Tongue (tissue), 1 donor: ENCODE measurements at regions not wholly inside any gene's neighbourhood (a gene's known extent, or its start where the extent isn't known, plus 50 kb on each side); places are given as distances from the start of the nearest gene placed in this dataset.

Experiments
- DNase-seq: peaks from one replicate; pipeline ENCODE4 v3.0.0-alpha.2; 2015

DNA sequence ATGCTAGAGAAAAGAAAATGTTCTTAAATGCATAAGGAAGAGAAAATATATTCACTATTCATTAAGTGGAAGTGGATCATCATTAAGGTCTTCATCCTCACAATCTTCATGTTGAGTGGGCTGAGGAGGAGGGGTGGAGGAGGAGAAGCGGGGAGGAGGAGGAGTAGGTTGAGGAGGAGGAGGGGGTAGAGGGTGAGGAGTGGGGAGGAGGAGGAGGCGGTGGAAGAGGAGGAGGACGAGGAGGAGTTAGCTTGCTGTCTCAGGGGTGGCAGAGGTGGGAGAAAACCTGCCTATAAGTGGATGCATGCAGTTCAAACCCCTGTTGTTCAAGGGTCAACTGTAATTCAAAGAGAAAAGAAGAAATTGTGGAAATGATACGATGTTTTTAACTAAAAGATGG is 71.6 kb downstream of the MYEOV start:
- DNase-seq = no peak

DNA sequence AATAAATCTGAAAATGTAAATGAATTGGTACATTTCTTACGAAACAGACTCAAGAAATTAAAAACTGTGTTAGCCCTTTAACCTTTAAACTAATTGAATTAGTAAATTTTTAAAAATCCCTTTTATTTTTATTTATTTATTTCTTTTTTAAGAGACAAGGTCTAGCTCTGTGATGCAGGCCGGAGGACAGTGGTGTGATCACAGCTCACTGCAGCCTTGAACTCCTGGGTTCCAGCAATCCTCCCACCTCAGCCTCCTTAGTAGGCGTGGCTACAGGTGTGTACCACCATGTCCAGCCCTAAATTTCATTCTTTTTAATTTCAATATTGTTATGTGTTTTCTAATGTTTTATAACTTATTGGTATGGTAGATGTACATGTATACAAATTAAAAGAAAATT is 72.6 kb downstream of the MYEOV start:
- DNase-seq = no peak

DNA sequence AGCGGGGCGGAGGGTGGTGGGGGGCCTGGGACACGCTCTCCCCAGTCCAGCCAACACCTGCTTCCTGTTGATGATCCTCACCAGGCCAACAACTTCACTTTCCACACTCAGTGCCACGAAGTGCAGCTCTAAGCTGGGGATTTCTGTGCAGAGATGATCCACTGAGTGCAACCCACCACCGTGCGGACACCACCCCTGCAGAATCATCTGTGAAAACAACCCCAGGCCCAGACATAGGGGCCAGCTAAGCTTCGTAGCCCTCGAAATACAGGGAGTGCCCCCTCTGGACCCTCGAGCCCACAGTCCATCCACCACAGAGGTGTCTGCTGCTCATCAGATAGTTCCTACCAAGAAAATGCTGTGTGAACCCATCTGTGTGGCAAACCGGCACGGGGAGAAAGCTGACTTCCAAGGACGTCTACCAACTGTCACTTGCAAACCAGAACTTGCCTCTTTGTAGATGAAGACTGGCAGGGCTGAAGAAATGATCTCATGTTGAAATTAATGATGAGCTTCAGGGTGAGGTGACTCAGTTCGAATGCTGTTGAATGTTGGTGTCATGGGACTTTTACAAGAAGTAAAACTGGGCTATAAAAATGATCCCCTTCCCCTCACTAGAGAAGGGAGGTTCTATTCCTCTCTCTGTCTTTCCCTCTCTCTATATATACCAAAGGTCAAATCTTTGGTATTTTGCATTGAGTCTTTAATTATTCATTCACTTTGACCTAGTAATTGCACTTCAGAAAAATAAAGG is 73.4 kb downstream of the MYEOV start:
- no peak for DNase-seq

DNA sequence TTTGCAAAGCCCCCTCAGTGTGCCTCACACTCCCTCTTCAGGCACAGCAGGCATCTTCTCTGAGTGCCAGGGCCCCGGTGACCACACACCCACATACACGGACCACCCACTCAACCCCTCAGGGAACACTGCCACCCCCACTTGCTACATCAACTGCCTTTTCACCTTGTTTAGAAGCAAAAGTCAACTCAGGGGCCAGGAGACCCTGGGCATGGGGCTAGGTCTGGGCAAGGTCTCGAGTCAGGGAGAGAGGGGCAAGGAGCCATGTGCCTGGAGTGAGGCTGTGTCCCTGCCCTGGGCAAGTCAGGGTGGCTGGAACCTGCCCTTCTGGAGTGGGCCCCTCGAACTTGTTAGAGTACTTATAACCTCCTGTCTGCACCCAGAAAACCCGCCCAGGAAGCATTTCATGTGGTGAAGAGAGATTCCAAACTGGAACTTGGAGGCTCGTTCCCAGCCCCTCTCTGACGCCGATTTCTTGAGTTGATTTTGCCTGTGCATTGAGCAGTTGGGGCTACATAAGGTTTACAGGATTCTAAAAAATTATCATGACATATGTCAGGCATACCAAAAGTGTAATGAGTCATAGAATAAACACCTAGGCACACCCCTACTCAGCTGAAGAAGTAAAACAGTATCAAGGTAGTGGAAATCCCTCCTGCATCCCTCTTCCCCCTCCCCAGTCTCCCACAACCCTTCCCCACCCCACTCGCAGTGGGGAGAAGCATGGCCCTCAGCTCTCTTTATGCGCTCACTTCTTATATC is 74.3 kb downstream of the MYEOV start:
- no peak for DNase-seq

DNA sequence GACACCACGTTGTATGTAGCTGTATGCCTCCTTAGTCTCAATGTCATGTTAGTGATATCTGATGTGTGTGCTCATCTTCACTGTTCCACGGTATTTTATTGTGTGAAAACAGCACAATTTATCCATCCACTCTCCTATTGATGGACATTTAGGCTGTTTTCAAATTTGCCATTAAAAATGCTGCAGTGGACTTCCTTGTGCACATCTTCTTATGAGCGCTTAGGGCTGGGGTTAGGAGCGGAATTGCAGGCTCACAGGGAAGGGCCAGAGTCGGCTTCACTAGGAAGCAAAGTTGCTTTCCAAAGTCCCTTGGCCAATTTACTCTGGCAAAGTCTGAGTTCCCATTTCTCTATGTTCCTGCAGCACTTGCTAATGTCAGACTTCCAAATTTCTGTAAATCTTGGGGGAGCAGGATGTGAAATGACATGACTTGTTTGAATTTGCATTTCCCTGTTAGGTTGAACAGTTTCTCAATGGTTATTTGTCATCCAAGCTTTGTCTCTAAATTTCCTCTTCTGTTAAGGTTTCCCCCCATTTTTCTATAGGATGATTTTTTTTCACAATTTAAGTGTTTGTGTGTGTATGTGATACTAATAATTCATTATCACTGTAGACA is 75.4 kb downstream of the MYEOV start:
- no peak for DNase-seq

DNA sequence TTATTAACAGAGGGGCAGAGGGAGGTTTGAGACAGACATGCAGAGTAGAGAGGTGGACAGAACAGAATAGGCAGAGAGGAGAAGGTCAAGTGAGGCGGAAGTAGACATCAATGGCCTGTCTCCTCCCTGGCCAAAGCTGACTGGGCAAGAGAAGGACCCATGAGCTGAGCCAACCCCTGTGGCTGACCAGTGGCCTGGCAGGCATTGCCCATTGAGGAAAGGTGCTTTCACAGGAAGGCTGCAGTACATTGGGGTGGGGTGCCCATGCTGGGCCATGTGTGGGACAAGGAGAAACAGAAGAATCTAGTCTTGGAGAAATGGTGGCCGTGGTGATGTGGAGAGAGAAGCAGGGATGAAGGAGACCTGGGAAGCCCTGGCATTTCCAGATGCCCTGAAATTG is 76.0 kb downstream of the MYEOV start:
- no peak for DNase-seq

DNA sequence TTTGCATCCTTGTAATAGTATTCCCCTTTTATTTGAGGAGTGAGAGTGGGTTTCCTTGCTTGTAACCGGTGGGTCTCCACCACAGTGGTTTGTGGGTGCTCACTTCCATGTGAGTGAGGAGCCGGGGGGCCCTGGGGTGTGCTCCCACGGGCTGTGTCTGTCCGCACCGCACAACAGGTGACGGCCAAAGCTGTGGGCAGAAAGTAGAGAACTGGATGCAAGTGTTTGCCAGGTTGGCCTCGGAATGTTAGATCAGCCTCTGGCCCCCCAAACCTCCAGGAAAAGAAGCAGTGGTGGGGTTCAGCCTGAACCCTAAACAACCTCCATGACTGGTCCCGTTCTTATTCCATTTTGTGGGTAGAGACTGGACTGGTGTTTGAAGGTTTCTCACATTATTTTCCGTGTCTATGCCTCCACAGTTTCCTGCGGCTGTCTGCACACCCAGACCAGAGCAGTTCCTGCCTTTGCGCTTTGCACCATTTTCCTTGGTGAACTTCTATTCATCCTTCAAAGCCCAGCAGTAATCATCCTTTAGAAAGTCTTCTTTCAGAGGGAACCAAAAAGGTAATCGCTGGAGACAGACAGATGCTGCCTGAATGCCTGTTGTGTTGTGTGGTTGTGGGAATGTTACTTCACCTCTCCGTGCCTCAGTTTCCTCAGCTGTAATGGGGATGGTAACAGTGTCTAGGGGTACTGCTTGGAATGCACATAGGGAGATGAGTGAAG is 77.2 kb downstream of the MYEOV start:
- no peak for DNase-seq

DNA sequence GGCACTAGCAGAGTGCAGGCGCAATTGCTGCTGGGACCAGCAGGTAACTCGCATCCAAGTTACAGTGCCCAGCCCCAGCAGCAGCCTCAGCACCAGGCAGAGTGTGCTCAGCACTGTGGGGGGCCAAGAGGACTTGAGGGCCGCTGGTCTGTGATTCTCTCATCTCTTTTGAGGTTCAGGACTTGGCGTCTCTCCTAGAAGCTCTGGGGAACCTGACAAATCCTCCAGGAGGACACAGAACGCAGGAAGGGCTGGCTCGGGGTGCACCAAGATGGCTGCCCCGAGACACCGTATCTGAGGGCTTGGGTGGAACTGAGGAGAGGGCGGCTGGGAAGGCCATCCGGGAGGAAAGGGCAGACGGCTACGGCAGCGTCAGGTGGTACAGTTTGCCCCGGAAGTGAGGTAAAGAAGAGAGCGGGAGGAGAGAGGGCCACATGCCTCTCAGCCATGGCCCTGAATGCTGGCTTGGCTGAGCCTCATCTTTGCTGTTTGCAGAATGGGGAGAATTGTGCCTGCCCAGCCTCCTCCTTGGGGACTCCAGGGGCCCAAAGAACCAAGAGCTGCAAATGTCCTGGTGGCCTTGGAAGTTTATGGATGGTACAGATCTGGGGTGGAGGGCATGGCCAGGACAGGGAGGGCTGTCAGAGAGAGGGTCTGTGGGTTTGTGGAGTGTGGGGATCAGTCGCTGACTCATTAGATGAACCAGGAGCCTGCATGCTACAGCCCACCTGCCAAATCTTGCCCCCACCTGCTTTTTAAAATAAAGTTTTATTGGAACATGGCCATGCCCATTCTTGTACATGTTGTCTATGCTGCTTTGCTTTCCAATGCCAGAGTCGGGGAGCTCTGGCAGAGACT is 78.0 kb downstream of the MYEOV start:
- DNase-seq = no peak

DNA sequence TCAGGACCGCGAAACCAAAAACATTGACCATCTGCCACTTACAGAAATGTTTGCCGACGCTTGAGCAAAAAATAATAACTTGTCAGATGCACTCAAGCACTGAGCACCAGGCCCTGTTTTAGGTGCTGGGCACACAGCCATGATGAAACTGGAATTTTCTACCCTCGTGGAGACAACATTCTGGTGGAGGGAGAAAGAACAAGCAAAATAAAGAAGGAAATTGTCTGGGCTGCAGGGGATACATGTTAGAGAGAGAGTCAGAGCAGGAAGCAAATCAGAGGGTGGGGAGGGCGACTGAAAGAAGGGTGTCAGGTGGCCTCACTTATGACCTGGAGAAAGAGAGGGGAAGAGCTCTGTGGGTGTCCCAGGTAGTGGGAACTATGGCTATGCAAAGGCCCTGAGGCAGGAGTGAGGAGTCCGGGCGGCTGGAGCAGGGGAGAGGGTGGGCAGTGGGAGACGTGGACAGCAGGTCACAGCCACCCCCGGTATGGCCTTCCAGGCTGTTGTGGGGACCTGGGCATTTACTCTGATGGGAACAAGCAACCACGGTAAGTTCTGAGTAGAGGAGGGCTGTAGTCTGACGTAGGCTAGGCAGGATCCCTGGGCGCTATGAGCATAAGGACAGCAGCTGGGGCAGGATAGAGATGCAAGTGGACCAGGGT is 78.8 kb downstream of the MYEOV start:
- DNase-seq = peak; percentile 16

DNA sequence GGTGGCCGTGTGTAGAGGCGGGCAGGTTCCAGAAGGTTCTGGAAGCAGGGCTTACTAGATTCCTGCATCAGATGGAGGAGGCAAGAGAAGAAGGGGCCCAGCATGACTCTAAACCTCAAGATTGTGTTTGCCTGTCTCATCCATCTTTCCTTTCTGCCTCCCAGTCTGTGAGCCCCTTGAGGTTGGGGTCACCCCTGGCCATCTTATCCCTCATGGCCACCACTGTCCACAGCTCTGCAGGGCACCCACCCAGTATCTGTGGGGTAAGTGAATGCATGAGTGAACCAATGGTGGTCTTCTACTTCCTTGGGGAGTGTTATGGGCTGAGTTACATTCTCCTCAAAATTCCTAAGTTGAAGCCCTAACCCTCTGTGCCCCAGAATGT is 79.3 kb downstream of the MYEOV start:
- DNase-seq = no peak

DNA sequence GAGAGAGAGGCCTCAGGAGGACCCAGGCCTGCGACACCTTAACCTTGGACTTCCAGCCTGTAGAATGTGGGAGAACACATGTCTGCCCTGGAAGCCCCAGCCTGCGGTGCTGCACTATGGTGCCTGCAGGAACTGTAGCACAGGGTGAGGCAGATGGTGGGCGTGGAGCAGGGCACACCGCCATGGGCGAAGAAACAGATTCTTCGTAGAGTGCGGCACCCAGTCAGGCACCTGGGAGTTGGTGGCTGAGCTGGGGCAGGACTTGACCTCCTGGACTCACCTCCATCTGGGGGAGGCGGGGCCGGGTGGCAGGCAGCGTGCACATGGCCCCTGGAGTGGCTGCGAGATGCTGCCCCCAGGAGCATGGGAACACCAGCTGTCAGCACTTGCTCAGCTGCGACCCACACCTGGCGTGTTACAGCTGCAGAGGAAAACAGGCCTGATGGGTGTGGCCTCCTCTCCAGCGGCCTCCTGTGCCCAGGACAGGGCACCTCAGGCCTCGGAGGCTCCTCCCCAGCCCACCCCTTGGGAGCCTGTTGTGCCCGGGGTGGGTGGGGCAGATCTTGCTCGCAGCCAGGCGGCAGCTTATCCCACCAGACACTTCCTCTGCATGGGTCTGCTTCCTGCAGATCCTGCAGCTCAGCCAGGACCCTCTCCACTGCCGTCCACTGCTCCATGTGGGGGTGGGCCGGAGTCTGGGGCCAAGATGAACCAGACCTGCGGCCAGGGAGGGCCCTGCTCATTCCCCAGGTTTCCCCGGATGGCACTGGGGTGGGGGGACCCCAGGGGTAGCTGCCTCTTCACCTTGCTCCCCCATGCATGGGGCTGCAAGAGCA is 80.4 kb downstream of the MYEOV start:
- DNase-seq = peak; percentile 83

DNA sequence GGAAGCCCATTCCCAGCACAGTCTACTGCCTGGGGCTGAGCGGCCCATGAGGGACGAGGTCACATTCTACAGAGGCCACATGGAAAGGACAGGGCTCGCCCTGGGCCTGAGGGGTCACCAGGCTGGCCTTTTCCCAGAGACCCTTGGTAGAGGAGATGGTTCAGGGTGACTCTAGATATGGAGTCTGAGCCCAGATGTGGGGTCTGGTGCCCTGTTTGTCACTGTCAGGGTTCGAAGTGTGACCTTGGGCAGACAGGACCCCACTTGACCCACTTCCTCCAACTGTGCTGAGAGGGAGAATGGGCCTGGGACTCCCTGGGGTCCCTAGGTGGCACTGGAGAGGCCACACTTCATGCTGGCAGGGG is 81.0 kb downstream of the MYEOV start:
- no peak for DNase-seq

DNA sequence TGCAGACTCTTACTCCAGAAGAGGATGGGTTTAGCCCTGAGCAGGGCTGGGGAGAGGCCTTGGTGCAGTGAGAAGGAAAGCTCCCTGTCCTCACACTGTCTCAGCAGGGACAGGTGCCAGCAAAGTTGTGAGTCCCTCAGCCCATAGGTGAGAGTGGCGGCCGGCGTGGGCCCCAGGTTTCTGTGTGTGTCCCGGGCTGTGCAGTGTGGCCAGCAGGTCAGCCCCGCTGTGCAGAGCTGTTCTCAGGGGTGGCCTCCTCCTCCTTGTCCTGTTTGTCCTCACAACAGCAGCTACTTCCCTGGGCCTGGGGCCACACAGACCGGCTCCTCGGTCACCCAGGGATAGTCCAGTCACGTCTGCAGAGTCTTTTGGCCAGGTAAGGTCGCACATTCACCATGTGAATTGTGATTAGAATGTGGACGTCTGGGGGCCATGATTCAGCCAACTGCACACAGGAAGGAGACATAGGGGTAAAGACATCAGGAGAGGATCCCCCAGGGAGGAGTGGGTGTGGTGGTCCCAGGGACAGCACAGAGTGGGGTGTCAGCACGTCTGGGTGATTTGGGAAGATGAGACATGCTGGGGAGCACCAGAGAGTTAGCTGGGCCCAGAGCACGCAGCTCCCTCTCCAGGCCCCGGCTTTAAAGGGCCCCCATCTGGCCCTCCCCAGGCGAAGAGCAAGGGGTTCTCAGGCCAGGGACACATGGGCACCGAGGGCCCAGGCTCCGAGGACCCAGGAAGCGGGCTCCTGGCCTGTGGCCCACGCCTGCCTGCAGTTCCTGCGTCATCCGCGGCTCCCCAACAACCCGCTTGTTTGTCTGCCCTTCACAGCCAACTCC is 81.6 kb downstream of the MYEOV start:
- DNase-seq = no peak

DNA sequence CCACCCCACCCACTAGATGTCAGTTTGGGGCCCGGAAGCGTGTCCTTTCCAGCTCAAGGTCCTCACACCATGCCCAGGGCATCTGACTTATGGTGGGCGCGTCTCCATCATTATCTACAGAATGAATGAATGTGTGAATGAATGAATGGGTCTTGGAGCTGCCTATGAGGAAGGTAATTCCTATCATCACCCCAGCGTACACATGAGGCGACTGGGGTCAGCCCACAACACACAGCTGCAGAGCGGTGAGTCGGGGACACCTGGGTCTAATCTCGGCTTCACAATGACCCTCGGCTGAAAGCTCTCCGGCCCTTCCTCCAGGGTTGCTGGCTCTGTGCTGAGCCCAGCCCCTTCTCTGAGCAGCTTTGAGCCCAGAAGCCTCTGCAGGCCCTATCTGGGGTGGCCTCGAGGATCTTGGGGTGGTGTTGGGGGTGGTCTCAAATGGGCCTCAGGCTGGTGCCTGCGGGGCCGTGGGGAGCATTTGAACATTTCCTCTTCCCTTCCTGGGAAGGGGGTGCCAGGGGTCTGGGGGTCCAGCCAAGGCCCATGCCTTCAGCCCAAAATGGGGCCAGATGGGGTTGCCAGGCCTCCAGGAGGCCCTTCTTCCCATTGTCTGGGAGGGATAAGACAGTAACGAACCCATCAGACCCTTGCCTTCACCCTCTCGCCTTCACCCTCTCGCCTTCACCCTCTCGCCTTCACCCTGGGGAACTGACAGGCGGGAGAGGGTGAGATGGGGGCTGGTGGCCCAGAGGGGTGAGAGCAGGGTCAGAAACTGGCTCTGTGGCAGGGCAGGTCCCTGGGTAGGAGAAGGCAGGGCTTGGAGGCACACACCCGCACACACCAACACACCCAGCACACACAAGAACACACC is 82.4 kb downstream of the MYEOV start:
- DNase-seq = no peak

DNA sequence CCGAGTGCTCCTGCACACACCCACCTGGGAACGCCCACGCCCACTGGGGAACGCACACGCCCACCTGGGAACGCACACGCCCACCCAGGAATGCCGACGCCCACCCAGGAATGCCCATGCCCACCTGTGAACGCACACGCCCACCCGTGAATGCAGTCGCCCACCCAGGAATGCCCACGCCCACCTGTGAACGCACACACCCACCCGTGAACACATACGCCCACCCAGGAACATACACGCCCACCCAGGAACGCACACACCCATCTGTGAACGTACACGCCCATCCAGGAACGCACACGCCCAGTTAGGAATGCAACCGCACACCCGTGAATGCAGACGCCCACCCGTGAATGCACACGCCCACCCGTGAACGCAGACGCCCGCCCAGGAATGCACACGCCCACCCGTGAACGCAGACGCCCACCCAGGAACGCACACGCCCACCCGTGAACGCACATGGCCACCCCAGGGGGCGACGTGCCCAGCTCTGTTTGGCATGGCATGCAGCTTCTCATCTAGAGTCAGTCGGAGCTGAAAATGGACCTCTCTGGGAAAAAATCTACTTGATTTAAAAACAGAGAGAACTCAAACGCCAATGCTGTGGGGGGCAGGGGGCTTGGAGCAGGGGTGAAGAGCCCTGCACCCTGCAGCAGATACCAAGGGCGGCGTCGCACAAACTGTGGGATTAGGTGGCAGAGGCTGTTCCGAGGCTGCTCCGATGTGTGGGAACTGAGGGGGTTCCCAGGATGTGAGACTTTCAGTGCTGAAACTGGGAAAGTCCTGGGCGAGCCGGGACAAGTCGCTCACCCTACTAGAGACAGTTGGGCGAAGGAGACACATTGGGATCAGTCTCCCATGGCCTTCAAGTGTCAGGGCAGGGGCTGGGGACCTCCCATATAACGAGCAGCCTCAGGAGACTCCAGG is 83.3 kb downstream of the MYEOV start:
- peak; percentile 64 for DNase-seq

DNA sequence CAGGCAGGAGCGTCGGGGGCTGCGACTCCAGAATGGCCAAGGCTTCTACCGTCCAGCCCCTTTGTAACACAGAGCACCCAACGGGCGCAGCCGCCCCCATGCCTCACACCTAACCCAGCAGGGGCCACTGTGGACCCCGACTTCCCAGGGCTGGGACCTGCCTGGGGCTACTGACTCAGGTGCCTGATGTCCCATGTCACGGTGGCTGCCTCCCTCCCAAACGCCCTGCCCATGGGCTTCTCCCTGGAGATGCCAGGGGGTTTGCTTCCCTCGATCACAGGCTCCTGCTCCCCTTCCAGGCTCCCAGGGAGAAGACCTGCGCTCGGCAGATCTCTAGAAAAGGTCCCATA is 84.0 kb downstream of the MYEOV start:
- no peak for DNase-seq
